Activated CD8-positive, alpha-beta memory T cell treated with anti-CD3 and anti-CD28 coated beads for 24 hours (primary cell): ENCODE measurements at regions not wholly inside any gene's neighbourhood (a gene's known extent, or its start where the extent isn't known, plus 50 kb on each side); places are given as distances from the start of the nearest gene placed in this dataset.

ENCODE experiments used
- DNase-seq: peaks from one replicate; pipeline ENCODE4 v3.0.0-alpha.2; 2020

DNA sequence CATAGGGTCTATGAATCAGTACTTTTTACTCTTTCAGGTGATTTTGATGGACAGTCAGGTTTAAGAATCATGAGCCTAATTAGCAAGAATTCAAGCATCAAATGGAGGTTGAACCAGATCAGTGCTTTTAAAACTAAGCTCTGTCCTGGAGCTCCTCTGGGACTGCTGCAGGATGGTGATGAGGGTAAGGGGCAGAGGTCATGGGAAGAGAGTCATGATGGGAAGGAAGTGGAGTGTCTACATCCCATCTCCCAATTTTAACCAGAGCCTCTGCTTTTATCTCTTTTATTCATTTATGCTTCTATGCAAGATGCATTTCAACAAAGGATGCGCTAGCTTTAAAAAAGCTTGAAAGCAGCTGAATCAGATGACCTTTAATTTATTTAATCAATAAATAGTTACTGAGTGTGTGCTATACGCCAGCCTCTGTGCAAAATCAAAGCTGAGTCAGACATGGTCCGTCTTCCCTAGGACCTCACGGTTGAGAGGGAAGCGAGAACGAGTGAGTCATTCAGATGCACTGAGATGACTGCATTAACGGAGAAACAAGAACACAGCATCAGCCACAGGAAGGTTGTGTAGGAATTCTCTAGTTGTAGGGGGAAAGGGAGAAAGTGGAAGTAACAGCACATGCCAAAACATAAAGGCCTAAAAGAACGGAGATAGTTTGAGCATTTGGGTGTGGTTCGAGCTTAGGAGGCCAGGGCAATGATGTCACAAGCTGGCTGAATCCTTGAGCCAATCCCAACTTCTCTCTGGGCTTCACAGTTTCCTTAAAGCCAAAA lies 441.6 kb upstream of the BRINP1 start:
- DNase-seq, result no peak

DNA sequence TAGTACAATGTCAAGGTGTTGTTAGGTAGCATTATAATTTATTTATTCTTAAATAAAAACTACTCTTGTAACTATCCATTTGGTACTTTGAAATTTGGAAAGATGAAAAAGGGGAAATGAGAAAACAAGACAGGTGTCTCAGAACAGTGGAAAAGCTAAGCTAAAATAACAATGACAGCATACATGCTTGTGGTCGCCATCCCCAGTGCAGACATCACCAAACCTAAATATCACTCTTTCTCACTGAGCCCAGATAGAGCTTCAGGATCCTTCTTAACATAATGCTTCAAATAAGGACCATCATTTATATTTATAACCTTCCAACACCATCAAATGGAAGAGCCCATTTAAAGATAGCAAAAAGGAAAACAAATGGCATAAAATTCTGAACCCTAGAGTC lies 434.4 kb upstream of the BRINP1 start:
- no peak for DNase-seq

DNA sequence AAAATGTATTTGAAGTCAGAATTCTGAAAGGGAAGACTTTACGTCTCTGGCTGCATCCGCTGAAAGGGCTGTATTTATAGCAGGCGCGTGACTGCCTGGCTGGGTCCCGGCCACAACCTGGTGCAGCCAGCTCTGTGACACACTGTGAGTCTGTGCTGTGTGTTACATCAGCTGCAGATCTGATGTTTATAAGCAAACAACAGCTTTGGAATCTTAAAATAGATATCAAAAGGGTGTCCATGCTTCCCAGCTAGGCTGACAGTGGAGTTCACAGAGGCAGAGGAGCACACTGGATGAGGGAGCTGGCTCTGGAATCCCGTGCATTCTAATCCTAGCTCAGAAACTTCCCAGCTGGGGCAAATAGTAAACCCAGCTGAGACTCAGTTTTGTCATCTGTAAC lies 433.4 kb upstream of the BRINP1 start:
- no peak for DNase-seq

DNA sequence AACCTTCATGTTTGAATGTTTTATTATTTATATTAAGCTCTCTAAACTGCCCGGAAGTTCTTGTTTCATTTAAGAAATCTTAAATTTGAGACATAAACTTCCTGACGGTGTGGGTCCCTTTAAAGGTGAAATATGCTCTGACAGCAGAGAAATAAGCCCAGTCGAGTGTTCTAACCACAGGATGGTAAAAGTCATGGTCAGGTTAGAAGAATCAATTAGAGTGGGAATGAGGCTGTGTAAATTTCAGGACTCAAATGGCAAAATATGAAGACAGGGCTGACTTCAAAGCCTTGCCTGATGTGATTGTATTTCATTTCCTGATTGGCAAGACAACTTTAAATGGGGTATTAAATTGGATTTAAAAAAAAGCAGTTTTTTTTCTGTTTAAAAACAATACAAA lies 432.9 kb upstream of the BRINP1 start:
- DNase-seq, result no peak

DNA sequence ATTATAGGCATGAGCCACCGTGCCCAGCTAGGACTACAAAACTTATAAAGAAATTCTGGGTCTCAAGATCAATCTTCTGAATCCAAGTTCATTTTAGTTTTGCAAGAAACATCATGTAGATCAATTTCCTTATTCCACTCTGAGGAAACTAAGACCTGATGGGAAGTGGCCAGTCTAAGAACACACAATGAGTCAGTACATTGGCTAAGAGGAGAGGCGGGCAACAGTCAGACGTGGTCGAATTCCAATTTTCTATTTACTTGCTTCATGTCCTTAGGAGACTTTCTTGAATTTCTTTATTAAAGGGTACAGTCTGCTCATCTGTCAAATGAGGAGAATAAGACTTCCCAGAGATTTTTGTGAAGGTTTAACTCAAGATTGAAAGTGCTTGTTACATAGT lies 432.1 kb upstream of the BRINP1 start:
- no peak for DNase-seq

DNA sequence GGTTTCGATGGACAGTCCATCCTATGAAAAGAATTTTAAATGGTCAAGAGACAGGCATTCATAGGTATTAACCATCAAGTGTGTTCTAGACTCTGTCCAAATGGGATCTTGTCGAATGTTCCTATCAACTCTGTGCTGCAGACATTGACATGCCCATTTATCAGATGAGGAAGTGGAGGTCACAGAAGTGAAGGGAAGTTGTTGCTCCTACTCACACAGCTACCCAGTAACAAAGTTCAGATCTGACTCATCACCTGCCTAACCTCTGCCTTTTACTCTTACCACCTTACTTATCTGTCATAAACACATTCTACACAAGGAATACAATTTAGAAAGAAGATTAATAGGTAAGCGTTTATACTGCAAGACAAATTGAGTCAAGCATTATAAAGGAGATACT lies 426.2 kb upstream of the BRINP1 start:
- no peak for DNase-seq

DNA sequence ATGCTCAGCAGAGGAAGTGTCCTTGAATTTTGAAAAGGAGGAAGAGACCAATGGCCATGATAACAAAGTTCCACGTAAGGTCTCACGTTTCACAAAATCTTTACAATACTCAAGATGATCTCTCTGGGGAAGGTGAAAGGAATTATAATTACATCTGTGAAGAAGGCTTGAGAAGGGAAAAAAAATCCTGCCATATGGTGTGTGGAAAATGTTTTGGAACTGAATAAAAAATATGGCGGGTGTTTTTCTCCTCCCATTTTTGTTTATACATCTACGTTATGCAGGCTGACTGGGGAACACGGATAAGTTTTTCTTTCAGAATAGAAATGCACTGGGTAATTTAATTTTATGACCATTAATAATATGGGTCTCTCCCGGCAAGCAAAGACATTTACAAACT lies 425.6 kb upstream of the BRINP1 start:
- DNase-seq, result no peak

DNA sequence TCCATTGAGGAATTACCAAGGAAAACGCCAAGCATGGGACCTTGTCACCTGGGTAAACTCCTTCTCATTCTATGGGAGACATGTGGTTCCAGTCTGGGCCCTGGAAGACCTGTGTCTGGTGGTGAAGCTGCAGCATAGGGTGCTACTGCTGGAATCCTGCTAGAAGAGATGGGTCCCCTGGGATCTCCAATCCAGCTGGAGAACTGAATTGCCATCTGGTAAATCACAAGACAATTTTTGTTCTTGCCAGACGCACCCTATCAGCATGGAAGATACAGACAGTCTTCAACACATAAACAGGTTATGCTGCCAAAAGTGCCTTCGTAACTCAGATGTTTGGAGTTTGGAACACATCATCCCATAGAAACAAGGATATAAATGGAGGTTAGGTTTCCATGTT lies 424.0 kb upstream of the BRINP1 start:
- DNase-seq, result no peak

DNA sequence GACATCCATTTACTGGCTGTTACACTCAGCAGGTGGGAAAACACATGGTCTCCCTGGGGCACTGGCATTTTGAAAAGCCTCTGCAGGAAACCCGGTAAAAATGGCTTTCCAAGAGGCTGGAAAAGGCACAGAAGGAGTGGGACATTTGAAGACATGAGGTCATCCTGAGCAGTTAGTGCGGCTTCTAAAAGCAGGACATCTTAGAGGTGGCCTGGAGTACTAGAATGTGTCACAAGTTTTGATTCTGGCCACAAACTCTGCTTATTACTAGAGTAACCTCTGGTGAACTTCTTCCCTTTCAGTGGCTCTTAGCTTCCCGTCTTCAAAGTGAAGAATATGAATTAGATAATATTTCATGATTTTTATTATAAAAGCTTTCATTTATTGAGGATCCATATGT lies 423.0 kb upstream of the BRINP1 start:
- DNase-seq, result no peak

DNA sequence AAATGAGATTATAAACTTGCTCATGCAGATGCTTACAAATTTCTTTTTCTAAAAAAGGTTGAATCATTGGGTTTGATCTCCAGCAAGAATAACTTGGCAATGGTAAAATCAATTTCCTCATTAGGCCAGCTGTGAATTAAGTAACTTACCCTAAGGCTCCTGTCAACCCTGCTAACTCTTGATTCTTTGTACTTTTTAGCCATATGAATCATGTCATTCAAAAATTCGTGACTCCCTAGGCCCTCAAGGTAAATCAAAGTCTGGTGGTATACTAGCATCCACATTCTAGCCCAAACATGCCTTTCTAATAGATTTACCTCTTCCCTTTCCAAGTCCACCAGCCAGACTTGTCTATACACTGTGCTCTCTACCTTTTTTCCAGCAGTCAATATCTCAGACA lies 420.8 kb upstream of the BRINP1 start:
- no peak for DNase-seq

DNA sequence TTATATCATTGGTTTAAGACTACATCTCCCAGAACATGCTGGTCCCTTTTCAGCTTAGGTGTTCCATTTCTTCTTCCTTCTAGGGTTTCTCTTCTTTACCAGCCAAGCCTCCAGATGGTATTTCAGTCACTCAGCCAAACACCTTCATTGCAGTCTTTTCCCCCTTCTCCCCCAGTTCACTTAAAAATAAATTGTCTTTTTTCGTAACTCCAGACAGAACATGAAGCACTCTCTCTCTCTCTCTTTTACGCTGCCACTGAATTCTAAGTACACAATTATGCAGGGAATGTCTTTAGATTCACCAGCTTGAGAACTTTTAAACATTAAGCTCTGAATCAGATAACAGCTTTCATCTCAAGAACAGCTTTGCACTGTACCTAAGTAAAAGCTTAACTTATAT lies 419.7 kb upstream of the BRINP1 start:
- no peak for DNase-seq

DNA sequence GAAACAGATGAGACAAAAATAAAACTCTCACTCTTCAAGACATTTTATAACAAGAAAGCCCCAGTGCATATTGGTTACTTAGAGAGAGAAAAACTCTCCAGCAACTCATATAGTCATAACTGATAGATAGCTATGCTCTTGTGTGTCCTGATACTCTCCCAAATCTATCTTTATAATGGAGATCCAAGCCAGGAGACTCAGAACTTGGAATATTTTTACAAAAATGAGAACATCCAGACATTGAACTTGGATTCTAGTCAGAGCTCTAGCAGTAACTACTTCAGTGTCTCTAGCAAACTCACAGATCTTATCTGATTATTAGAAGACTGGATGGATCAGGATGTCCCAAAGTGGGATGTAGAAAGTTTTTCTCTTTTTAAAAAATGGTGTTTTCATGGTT lies 412.7 kb upstream of the BRINP1 start:
- no peak for DNase-seq

DNA sequence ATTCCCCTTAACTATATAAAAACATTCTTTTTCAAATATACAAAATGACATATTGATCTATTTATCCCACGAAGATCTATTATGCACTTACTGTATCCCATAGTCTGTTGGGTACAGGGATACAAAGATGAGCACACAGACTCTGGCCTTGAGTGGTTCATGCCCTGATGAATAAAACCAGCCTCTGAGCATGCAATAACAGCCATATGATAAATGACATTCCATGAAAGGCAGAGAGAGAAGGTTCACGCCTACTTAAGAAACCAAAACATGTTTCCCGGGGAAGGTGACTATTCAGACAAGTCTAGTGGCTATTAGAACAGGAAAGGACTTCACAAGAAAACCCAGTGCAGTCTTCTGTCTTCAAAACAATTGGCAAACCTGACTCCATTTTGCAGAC lies 406.2 kb upstream of the BRINP1 start:
- no peak for DNase-seq

DNA sequence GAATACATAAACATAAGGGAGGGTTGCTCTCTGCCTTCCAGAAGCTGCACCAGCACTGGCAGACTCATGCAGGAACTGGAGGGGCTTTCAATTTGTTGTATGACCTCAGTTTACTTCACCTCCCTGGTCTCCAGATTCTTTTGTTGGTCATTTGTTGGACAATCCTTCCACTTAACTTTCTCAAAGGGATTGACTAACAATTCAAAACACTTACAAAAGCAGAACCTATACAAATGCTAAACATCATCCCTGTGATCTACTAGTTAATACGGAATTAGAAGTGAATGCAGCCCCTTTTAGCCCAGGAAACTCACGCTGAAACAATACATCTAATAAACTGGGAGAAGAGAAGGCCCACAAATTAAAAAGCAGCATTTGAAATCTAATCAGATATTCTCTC lies 404.6 kb upstream of the BRINP1 start:
- DNase-seq, result no peak

DNA sequence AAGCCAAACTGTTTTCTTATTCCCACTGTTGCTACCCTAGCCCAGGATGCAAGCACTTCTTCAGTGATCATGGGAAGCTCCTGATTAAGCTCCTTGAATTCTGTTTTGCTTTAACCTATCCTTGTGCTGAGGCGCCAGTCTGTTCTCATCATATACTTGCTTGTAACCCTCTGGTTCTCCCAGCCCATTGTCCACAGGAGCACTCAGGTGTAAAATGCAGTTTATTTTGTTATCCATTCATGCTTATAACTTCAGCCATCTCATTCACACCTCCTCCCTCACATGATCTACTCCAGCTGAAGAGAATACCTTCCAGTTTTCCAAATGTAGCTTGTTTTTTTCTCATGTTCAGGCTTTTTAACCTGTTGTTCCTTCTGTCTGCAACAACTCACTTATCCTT lies 402.1 kb upstream of the BRINP1 start:
- no peak for DNase-seq

DNA sequence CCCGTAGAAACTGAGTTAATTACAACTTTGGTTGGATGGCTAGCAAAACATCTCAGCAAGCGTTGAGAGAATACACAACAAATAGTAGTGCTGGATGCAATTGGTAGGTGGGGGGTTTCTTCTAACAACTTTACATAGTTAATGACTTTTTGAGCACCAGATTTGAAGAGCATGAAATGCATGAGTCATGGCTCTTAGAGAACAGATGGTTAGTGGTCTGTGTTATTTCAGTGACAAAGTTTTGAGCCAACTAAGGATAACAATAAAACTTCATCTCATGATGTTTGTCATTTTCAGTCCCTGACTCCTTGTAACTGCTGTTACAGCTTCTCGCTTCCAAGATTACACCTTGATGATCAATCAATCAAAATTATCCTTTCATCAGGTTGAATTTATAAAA lies 399.0 kb upstream of the BRINP1 start:
- DNase-seq, result no peak

DNA sequence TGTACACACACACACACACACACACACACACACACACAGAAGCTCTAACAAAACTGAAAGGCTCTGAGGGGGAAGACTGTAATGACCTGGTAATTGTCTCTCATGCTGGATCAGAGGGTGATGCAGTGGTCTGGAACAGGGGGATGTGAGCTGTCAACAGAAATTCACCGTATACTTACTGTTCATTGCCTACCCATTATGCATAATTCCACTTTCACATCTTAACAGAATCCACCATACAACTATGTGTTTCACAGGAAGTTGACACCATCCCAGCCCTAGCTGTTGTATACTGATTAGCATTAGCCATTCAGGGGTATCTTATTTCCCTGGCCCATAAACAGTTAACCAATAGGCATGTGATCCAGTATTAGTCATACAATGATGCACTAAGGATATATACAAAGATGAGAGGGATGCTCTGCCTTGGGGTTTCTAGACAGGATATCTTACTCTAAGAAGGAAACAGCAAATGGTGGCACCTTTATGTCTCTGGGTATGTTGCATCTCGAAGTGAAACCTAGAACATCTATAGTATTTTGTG lies 396.5 kb upstream of the BRINP1 start:
- DNase-seq, result no peak

DNA sequence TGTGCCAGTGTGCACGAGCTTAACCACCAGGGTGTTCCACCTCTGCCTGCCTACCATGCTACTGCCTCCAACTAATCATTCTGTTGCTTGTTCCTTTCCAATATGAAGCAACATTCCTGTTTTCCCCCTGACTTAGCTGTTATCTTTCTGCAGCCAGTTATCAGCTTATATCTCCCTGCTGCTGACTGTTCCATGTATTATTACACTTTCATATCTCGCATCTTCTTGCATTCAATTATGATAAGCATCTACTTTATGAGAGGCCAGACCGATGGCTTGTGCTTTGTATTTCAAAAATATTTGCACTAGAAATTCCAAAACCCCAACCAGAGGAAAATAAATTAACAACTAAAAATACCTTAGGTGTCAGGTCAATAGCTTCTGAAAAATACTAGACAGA lies 394.0 kb upstream of the BRINP1 start:
- no peak for DNase-seq

DNA sequence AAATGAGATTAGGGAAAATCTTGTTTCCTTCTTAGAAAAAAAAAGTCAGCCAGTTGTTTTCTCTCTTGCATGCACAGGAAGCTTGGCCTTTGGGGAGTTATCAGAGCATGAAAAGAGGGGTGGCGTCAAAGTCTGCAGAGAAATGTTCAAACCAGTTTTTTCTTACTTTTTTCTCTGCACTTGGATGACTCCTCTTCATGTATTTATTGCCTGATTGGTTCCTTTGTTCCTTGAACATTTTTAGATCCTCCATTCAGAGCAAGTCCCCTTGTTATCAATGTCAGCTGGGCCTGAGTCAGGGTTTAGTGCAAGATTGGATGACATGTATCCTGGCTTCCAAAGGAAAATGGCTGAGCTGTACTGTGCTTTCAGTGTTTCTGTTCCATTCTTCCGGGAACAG lies 392.6 kb upstream of the BRINP1 start:
- no peak for DNase-seq

DNA sequence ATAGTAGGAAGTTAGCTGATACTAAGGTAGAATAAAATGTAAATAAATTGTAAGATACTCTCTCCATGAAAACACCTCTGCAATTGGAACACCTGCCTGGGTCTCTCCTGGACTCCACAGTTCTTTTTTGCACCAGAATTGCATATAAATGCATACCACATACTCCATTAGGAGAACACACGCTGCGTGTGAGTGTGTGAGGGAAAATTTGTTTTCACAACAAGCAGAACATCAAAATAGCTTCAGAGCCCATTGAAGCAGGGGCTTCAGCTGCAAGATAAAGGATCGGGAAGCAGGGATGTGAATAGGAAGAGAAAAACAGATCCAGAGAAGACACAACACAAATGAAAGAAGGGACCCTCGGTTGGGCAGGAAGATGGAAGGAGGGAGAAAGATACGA lies 389.8 kb upstream of the BRINP1 start:
- DNase-seq, result no peak

DNA sequence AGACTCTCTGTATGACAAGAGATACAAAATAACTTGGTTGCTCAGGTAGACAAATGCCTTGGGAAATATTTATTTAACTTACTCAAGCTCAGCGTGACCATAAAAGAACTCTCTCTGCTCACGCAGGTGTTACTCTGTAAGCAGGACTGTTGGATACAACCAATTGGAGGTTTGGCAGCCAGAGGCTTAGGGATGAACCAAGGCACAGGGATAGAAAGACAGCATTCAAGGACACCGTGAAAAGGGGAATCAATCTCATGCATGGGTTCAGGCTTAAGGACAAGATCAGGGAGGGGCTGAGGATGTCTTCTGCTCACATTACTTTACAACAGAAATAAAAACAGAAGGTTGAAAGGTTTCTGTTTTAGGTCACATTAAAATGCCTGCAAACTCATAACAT lies 389.0 kb upstream of the BRINP1 start:
- DNase-seq, result no peak

DNA sequence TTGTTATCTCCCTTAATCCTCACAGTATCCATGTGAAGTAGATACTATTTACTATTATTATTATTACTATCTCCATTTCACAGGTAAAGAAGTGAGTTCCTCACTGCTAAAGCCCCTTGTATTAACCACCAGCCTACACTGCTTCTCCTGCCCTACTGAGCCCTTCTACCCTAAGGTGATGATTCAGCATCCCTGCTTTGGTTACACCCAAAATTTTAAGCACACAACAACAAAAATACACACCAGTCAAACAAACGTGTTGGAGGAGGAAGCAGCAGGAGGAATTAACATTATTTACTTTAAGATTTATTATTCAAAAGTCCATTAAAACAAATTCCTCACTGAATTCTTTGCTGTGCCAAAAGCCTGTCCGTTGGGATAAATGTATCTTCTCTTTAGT lies 370.2 kb upstream of the BRINP1 start:
- no peak for DNase-seq

DNA sequence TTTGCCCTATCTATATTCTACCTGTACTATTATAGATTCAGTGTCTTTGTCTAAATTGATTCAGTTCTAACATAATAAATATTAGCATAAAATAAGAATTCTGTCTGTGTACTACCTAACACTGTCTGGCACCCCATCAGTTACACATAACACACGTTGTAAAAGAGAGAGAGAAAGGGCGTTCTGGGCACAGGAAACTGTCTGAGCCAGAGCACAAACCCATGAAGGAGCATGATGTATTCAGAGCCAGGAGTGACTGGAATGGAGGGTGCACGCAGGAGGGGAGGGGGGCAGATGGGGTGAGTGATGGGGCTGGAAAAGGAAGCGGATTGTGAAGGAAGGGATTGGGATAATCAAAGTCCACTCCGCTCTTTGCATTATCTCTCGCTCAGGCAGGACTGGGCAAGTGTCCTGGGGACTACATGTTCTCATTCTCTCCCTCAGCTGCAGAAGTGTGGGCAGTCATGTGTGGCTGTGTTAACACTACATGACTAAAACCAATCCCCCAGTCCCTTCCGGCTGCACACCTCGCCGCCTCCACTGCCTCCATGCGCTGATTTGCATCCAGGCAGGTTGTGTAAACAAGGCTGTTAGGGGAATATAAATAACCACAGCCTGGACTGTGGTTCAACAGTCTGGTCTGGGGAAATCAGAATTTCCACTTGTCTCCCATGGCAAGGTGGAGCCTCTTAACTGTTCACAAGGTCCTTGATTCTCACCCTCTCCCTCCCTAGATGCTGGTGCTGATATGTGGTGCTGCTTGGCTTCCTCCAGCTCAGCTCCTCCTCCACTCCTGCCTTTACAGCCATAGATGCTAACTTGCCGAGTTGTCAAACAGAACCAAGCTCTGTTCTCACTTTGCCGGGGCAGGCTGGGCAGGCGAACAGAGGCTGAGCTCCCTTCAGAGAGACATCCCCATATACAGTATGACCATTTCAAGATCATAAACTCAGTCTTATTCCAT lies 367.5 kb upstream of the BRINP1 start:
- DNase-seq, result no peak

DNA sequence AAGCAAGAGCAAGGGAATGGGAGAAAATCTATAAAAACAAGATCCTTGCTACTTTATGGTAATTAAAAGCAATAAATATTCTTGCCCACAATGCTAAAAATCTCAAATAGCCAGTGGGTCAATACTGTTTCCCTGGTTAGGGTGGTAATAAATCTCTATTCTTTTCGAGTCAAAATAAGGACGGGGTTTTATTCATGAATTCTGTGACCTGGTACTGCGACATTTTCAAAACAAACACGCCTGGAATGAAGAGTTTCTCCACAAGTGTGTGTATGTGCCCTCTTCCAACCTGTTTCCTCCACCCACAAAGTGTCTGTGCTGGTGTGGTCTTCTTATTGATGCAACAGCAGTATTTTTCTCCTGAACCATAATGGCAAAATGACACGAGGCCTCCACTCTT lies 358.8 kb upstream of the BRINP1 start:
- no peak for DNase-seq
